Stimulated activated CD8-positive, alpha-beta memory T cell treated with anti-CD3 and anti-CD28 coated beads, Interleukin-4, amount 100 ng/mL, for 48 hours (primary cell): ENCODE measurements at regions not wholly inside any gene's neighbourhood (a gene's known extent, or its start where the extent isn't known, plus 50 kb on each side); places are given as distances from the start of the nearest gene placed in this dataset.

ENCODE experiments used
- DNase-seq: peaks from one replicate; pipeline ENCODE4 v3.0.0-alpha.2; 2020

DNA sequence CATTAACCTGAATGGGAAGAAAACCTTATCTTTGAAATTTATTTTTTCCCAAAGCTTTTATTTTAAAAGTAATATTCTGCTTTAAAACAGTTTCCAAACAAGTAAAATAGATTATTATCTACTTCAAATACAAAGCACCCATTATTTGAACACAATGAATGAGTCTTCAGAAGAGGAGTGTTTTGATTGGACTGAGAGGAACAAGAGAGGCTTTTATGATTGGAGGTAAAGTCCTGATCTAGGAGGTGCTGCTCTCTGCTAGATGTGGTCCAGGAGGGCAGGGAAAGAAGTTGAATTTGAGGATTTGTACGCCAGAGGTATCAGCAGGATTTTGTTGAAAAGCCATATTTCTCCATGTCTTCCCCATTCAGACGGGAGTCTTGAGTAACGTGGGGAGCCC is 900.7 kb downstream of the SOCS6 start:
- DNase-seq = no peak

DNA sequence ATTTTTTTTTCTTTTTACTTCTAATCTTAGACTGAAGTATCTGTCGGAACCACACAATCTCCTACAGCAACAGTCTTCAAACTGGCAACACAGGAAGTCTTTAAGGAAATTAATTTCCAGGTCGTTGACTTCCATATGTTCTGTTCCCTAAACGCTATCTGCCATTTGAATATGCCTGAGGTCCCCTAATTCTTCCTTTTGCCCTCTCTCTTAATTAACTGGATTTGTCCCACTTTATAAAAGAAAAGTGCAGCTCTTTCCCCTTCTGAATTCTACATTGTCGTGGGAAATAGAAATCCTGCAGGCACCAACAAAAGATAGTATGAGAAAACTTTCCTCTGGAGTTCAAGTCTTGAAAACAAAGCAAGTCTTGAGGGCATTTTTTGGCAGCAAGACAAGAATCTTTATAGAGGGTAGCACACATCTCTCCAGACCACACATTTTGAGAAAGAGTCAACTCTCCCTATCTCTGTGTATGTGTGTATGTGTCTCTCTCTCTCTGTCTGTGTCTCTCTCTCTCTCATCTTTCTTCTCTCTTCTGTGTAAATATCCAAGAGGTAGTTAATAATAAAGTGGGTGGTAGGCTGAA is 879.8 kb downstream of the SOCS6 start:
- DNase-seq = no peak

GRCh38 chr18:71136487-71136886 is 847.6 kb downstream of the SOCS6 start:
- no peak for DNase-seq

DNA sequence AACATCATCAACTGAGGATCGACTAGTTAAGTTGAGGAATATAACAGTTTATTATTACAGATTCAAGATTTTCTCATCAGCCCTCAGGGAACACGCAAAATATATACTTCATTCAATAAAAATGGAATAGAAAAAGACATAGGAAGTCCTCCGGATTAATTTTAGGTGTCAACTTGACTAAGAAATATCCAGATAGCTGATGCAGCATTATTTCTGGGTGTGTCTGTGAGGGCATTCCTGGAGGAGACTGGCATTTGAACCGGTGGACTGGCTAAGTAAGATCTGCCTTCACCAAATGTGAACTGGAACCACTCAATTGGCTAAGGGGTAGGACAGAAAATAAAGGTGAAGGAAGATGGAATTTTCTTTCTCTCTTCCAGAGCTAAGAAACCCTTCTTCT is 845.3 kb downstream of the SOCS6 start:
- no peak for DNase-seq

GRCh38 chr18:71131918-71132317 is 843.1 kb downstream of the SOCS6 start:
- no peak for DNase-seq

DNA sequence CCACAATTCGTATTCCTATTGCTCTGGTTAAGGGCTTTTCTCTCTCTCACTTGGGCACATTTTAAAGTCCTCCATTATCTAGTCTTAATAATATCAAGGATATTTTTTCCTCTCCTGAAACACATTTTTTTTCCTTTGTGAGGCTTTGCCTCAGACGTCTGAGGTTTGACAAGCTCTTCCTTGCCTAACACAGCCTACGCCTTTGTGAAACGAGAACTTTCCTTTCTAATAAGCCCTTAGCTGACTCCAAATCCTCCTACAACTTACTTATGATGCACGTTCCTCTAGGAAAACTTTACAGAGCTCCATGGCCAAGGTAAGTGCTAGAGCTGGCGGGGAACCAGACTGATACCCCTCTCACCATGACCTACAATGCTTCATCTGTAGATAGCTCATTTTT is 841.5 kb downstream of the SOCS6 start:
- no peak for DNase-seq

- no peak for DNase-seq
Measured at GRCh38 chr18:71125581-71125980, 836.7 kb downstream of the SOCS6 start.

- no peak for DNase-seq
Measured at GRCh38 chr18:71116535-71116934, 827.7 kb downstream of the SOCS6 start.

DNA sequence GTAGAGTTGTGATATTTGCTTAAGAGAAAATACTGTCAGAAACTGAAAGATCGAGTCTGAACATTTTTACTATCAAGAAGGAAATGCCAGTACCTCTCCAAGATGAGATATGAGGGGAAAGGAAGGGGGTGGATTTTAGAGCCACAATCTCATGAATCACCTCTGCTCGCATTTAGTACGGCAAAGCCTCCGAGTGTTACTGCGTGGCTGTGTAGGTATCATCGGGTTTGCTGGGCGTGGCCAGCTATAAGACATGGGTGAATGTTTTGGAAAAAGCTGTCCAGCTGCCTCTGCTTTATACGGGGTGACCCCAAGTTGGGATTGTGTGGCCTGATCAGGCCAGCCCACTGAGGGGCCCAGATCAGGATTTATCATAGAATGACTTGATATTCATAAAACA is 826.4 kb downstream of the SOCS6 start:
- no peak for DNase-seq

DNA sequence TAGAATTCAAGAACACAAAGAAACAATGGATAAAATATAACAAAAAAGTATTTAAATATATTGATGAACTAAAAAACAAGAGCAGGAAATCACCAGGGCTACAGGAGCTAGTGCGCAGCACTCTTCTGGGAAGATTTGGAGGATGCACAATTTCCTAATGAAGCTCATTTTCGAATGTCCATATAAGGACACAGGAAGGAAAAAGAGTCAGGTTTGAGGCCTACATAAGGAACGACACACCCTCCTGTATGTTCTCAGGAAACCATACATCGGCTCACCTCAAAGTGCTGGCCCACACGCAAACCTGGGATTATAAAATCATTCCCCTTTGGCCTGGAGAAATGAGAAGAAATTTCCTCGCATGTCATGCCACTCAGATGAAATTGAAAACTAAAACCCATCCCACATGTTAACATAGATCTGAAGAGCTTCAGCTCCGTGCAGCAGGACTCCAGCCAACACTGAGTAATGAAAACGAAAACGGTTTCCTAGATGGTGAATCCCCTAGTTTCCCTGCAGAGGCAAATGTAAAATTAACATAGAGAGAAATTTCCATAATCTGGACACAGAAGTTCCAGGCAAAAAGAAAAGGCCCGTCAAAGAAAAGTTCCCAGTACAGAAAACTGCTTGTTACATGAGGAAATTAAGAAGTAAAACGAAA is 825.8 kb downstream of the SOCS6 start:
- DNase-seq = no peak

GRCh38 chr18:71107244-71107643 is 818.4 kb downstream of the SOCS6 start:
- DNase-seq = no peak

GRCh38 chr18:71106701-71107100 is 817.9 kb downstream of the SOCS6 start:
- DNase-seq = no peak

DNA sequence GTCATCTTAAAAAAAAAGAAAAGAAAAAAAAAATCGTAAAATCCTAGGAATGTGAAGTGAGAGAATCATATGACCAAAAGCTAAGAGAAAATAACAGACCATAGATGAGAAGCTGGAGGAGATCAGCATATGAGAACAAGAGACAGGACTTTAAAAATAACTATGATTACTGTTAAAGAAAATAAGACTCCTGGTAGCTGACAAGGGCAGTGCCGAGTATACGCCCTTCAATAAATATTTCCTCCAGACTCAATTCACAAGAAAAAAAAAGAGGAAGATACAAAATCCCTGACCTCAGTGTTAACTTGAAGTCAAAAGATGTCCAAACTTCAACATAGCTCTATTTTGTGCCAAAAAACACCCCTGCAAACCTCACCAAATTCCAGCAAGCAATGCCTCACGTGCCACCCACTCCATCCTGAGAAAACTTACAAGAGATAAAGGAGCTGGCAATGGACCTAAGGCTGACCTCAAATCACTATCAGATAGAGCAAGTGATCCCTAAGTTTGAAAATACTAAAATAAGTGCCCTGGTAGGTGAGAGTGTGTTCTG is 817.2 kb downstream of the SOCS6 start:
- no peak for DNase-seq

GRCh38 chr18:71105078-71105819 is 816.4 kb downstream of the SOCS6 start:
- DNase-seq = no peak

DNA sequence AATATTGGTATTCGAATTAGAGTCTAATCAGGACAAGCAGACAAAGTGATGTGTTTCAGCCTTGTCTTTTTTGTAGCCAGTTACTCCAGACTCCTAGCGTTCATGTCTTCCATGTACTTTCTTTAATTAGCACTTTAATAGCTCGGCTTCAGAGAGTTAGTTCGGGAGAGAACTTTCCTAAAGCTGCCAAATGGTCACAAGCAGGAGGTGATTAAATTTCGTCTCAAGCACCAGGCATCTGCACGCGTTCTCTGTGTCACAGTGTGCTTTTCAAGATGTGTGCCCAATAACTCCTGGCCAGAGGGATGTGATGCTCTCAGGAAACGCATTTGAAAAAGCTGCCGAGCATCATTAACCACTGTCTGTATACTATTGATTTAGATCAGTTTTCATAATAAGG is 790.8 kb downstream of the SOCS6 start:
- DNase-seq = no peak

DNA sequence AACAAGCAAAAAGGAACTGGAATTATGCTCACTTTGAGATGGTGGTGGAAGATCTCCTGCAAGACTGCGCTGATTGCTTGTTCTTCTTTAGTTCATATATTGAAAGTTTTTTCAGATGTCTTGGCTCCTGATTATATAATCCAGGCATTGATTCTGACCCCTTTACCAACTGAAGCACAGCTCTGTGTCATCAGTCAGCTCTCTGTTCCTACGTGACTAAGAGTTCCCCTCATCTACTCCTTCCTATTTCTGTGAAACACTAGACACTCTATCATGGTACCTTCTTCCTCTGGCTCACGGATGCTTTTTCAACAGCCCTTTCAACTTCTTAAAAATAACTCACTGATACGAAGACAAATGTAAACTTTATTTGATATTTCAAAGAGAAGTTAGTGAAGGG is 788.6 kb downstream of the SOCS6 start:
- DNase-seq = no peak

- no peak for DNase-seq
Measured at GRCh38 chr18:71075147-71075546, 786.3 kb downstream of the SOCS6 start.

- no peak for DNase-seq
Measured at GRCh38 chr18:71068338-71068737, 779.5 kb downstream of the SOCS6 start.

DNA sequence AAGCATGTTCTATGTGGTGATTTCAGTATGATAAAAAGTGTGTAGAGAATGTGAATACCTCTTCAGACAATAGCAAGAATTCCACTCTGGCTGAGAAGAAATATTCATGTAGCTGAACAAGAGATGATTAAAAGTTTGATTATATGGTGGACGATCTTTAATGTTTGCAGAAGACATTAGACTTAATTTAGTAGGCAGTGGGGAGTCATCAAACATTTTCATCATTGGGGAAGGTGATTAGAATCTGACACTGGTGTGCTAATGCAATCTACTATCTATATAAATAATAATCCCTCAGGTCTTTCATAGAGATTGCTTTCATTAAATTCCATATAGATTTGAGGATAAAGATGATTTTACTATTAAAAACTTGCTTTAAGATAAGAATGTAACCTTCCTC is 761.0 kb downstream of the SOCS6 start:
- DNase-seq = no peak

DNA sequence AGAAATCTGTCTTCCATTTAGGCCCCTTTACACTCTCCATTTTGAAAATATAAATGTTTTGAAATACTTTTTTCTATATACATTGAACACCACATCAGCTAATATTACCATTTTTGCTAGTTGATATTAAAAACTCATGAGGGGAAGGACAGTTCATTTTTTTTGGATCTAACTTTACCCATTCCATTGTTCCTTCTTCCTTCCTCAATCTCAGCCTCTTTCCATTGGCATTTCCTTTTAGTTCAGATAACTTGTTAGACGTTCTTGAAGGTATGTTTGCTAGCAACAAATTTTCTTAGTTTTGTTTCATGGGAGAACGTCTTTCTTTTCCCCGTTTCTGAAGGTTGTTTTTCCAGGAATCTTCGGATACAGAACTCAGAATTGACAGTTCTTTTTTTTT is 759.0 kb downstream of the SOCS6 start:
- DNase-seq = no peak

DNA sequence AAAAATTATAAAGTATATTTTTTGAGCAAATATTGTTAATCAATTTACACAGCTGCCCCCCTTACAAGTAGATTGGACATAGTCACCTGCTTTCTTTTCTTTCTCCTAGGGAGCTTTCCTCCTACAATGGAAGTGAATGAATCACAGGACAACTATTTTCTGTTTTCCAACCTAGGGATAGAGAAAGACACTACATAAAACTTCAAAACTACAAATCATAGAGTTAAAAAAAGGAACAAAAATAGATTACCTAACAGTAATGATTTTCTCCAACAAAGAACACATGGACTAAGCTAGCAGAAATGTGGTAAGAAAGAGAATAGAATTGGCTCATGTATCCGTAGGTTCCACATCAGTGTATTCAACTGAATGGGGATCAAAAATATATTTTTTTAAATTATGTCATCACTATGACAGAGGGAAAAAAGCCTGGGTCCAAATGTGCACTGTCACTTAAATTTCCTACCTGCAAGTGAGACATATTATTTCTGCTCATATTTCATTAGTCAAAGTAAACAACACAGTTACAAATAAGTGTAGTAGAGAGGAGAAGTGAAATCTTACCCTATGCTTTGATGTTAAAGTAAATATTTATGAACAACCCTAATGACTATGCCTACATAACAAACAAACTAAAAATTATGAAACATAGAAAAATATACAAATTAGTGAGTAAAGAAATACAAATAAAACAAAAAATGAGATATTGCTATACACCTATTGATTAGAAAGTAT is 756.7 kb downstream of the SOCS6 start:
- no peak for DNase-seq

DNA sequence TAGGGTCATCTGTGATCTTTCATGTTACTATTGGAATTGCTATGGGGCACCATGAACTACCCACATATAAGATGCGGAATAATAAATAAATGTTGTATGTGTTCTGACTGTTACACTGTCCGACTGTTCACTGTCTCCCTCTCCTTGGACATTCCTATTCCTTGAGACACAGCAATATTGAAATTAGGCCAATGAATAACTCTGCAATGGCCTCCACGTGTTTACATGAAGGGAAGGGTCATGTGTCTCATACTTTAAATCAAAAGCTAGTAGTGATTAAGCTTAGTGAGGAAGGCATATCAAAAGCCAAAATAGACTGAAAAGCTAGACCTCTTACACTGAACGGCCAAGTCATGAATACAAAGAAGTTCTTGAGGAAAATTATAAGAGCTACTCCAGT is 751.3 kb downstream of the SOCS6 start:
- no peak for DNase-seq

GRCh38 chr18:71038196-71038595 is 749.4 kb downstream of the SOCS6 start:
- DNase-seq = no peak
